ENCODE measurements at regions not wholly inside any gene's neighbourhood (a gene's known extent, or its start where the extent isn't known, plus 50 kb on each side); places are given as distances from the start of the nearest gene placed in this dataset.

- TF ChIP-seq ELK1 (IDR thresholded peaks at IDR 0.05; ENCODE audit: low read depth, low read length) (no peak), ATF7 (IDR thresholded peaks at IDR 0.05; ENCODE audit: low read depth) (no peak), BHLHE40 (IDR thresholded peaks at IDR 0.05; ENCODE audit: borderline replicate concordance in 1 of 2, low read depth in 2 of 2, low read length in 1 of 2) (no peak), MTA2 (IDR thresholded peaks at IDR 0.05; ENCODE audit: low read depth) (no peak), CBX3 (IDR thresholded peaks at IDR 0.05; ENCODE audit: borderline replicate concordance, low read depth) (no peak), POU2F2 (IDR thresholded peaks at IDR 0.05; ENCODE audit: borderline replicate concordance, low read depth, low read length) (no peak)
These were observed 129.8 kb downstream of the BAMBI start (continued) for GRCh38 chr10:28806951-28807759.

- ChIA-PET POLR2A (no interaction called here), RAD21 (ENCODE audit: unreplicated experiment) (no interaction called here), SMC1A (ENCODE audit: uncharacterized antibody, unreplicated experiment) (no interaction called here), CTCF (no interaction called here)
- H3K4me3 ChIP-seq = no peak overlapping the region
- DNase-seq (ENCODE audit: low read depth, low spot score) (no peak), ATAC-seq (no peak), FAIRE-seq (no peak)
- no peak for TF ChIP-seq CREM (IDR thresholded peaks at IDR 0.05; ENCODE audit: low read depth)
- no peak for TF ChIP-seq ELK1 (IDR thresholded peaks at IDR 0.05; ENCODE audit: low read depth, low read length)
- no peak for TF ChIP-seq ZNF207 (IDR thresholded peaks at IDR 0.05; ENCODE audit: borderline replicate concordance)
- no peak overlapping the region for H2AFZ ChIP-seq (ENCODE audit: control insufficient read depth, low read depth, low read length)
- no peaks in the 10 kb centered on the region for H3K36me3 ChIP-seq (ENCODE audit: control insufficient read depth in 2 of 2, insufficient read depth in 2 of 2, low read length in 1 of 2)
- in situ Hi-C loops (cut with MboI) (no loop called here), intact Hi-C loops (cut with micrococcal nuclease; ENCODE audit: unreplicated experiment) (no loop called here)
- H4K20me1 ChIP-seq (ENCODE audit: control insufficient read depth, insufficient read depth) = no peaks in the 10 kb centered on the region
- no peak overlapping the region for H3K9ac ChIP-seq (ENCODE audit: control insufficient read depth, insufficient read depth, low read length)
- BruUV-seq (replicated peaks) = no TSS peak
- H3K27me3 ChIP-seq (replicated peaks in 1 of 2; ENCODE audit: control insufficient read depth in 2 of 2, insufficient read depth in 2 of 2, low read length in 1 of 2) = no peaks in the 10 kb centered on the region; a peak in 2 of 4 replicates
- no peaks in the 10 kb centered on the region for H3K9me3 ChIP-seq (replicated peaks; ENCODE audit: control insufficient read depth, insufficient read depth, low read length)
- H3K4me2 ChIP-seq (ENCODE audit: control insufficient read depth, insufficient read depth) = no peak overlapping the region
- no peak overlapping the region for H3K27ac ChIP-seq (ENCODE audit: control insufficient read depth, insufficient read depth)
- no peaks in the 10 kb centered on the region for H3K79me2 ChIP-seq (ENCODE audit: control insufficient read depth, insufficient read depth, low read length)
- H3K4me1 ChIP-seq (ENCODE audit: control insufficient read depth, insufficient read depth, low read length) = no peaks in the 10 kb centered on the region
- WGBS (ENCODE audit: insufficient coverage, insufficient replicate concordance, low lambda C conversion rate, missing lambda C conversion rate) = 32% methylated on average over 16 of the region's 16 CpGs
These were observed 130.7 kb downstream of the BAMBI start for GRCh38 chr10:28807760-28808613.

Measured in GM12878 (cell line).